Mucosa of gallbladder (tissue), 1 donor: ENCODE measurements at regions not wholly inside any gene's neighbourhood (a gene's known extent, or its start where the extent isn't known, plus 50 kb on each side); places are given as distances from the start of the nearest gene placed in this dataset.

Source experiments
- DNase-seq: peaks from one replicate; pipeline ENCODE4 v3.0.0-alpha.2; 2020; ENCODE audit warnings: low spot score
- donor health status: DM: no; HTN: no; CAD: no.

GRCh38 chr21:38556390-38556789 is 58.1 kb upstream of the ERG start:
- no peak for DNase-seq

- no peak for DNase-seq
These were observed 62.9 kb upstream of the ERG start for GRCh38 chr21:38561205-38561604.

- DNase-seq = no peak
These were observed 63.6 kb upstream of the ERG start for GRCh38 chr21:38561613-38562581.

- no peak for DNase-seq
These were observed 69.2 kb upstream of the ERG start for GRCh38 chr21:38567335-38567969.

- DNase-seq = no peak
These were observed 69.7 kb upstream of the ERG start for GRCh38 chr21:38567970-38568360.

GRCh38 chr21:38569733-38570132 is 71.5 kb upstream of the ERG start:
- no peak for DNase-seq

GRCh38 chr21:38570596-38570995 is 72.3 kb upstream of the ERG start:
- no peak for DNase-seq

- no peak for DNase-seq
These were observed 76.8 kb upstream of the ERG start for GRCh38 chr21:38574895-38575575.

GRCh38 chr21:38577887-38578286 is 79.6 kb upstream of the ERG start:
- no peak for DNase-seq

- no peak for DNase-seq
These were observed 92.4 kb upstream of the ERG start for GRCh38 chr21:38590449-38591217.

GRCh38 chr21:38591218-38591537 is 92.9 kb upstream of the ERG start:
- no peak for DNase-seq

GRCh38 chr21:38596264-38597042 is 98.2 kb upstream of the ERG start:
- no peak for DNase-seq

GRCh38 chr21:38597421-38597820 is 99.1 kb upstream of the ERG start:
- DNase-seq = no peak

GRCh38 chr21:38598413-38598812 is 100.1 kb upstream of the ERG start:
- DNase-seq = no peak

- no peak for DNase-seq
These were observed 101.2 kb upstream of the ERG start for GRCh38 chr21:38599381-38599975.

GRCh38 chr21:38600106-38600505 is 101.8 kb upstream of the ERG start:
- no peak for DNase-seq

GRCh38 chr21:38605236-38605635 is 107.0 kb upstream of the ERG start:
- no peak for DNase-seq

GRCh38 chr21:38609580-38609979 is 111.3 kb upstream of the ERG start:
- DNase-seq = no peak

GRCh38 chr21:38610623-38611251 is 112.5 kb upstream of the ERG start:
- no peak for DNase-seq

GRCh38 chr21:38611277-38611676 is 113.0 kb upstream of the ERG start:
- DNase-seq = no peak
